Activated T-helper 1 cell treated with Interleukin-2 at 50 U/mL for 16 hours (primary cell): ENCODE measurements at regions not wholly inside any gene's neighbourhood (a gene's known extent, or its start where the extent isn't known, plus 50 kb on each side); places are given as distances from the start of the nearest gene placed in this dataset.
"Not testable (repeated sequence)": the region's sequence is repeated elsewhere in the genome, so short reads cannot be mapped to it uniquely, and the experiment has no call there.

Experiments used
- DNase-seq: peaks from one replicate; pipeline ENCODE4 v3.0.0-alpha.2; 2020; ENCODE audit warnings: low read depth

GRCh38 chr5:52255308-52255707, 532.4 kb upstream of the ITGA1 start:
- DNase-seq: no peak

- DNase-seq: no peak
These were observed 524.9 kb upstream of the ITGA1 start for GRCh38 chr5:52262844-52263243.

- no peak for DNase-seq
These were observed 518.3 kb upstream of the ITGA1 start for GRCh38 chr5:52269401-52269800.

GRCh38 chr5:52269859-52270258, 517.9 kb upstream of the ITGA1 start:
- DNase-seq: no peak

GRCh38 chr5:52275639-52276038, 512.1 kb upstream of the ITGA1 start:
- no peak for DNase-seq

GRCh38 chr5:52277101-52277500, 510.6 kb upstream of the ITGA1 start:
- DNase-seq: no peak

GRCh38 chr5:52282647-52283046, 505.1 kb upstream of the ITGA1 start:
- no peak for DNase-seq

GRCh38 chr5:52283221-52283620, 504.5 kb upstream of the ITGA1 start:
- DNase-seq: no peak

- DNase-seq: no peak
These were observed 486.9 kb upstream of the ITGA1 start for GRCh38 chr5:52300703-52301372.

- not testable (repeated sequence) for DNase-seq
These were observed 482.9 kb upstream of the ITGA1 start for GRCh38 chr5:52304816-52305215.

- DNase-seq: no peak
These were observed 459.4 kb upstream of the ITGA1 start for GRCh38 chr5:52328220-52328806.

- DNase-seq: no peak
These were observed 456.0 kb upstream of the ITGA1 start for GRCh38 chr5:52331725-52332124.

- no peak for DNase-seq
These were observed 453.3 kb upstream of the ITGA1 start for GRCh38 chr5:52334367-52334766.

- no peak for DNase-seq
These were observed 448.4 kb upstream of the ITGA1 start for GRCh38 chr5:52339285-52339684.

GRCh38 chr5:52342361-52342760, 445.4 kb upstream of the ITGA1 start:
- DNase-seq: no peak

GRCh38 chr5:52356311-52356918, 431.3 kb upstream of the ITGA1 start:
- no peak for DNase-seq

GRCh38 chr5:52359261-52359660, 428.5 kb upstream of the ITGA1 start:
- no peak for DNase-seq

- DNase-seq: no peak
These were observed 426.7 kb upstream of the ITGA1 start for GRCh38 chr5:52360985-52361384.

GRCh38 chr5:52374286-52374685, 413.4 kb upstream of the ITGA1 start:
- no peak for DNase-seq

- DNase-seq: no peak
These were observed 411.7 kb upstream of the ITGA1 start for GRCh38 chr5:52375969-52376368.

GRCh38 chr5:52376592-52376991, 411.1 kb upstream of the ITGA1 start:
- DNase-seq: no peak

- DNase-seq: no peak
These were observed 409.5 kb upstream of the ITGA1 start for GRCh38 chr5:52378237-52378636.

- no peak for DNase-seq
These were observed 399.4 kb upstream of the ITGA1 start for GRCh38 chr5:52388349-52388748.

GRCh38 chr5:52392321-52392720, 395.4 kb upstream of the ITGA1 start:
- no peak for DNase-seq
